IPS DF 4.7 (cell line): ENCODE measurements at regions not wholly inside any gene's neighbourhood (a gene's known extent, or its start where the extent isn't known, plus 50 kb on each side); places are given as distances from the start of the nearest gene placed in this dataset.

Experiments used
- DNase-seq: peaks from one replicate; pipeline ENCODE4 v3.0.0-alpha.2; 2013; ENCODE audit warnings: low spot score; ENCODE audit errors: extremely low read depth

- DNase-seq, result no peak
Observed at GRCh38 chr2:19238440-19239060, 119.9 kb downstream of the OSR1 start.

GRCh38 chr2:19235308-19235707, 123.1 kb downstream of the OSR1 start:
- DNase-seq, result no peak

GRCh38 chr2:19232312-19232711, 126.1 kb downstream of the OSR1 start:
- no peak for DNase-seq

- no peak for DNase-seq
Observed at GRCh38 chr2:19231625-19232024, 126.8 kb downstream of the OSR1 start.

DNA sequence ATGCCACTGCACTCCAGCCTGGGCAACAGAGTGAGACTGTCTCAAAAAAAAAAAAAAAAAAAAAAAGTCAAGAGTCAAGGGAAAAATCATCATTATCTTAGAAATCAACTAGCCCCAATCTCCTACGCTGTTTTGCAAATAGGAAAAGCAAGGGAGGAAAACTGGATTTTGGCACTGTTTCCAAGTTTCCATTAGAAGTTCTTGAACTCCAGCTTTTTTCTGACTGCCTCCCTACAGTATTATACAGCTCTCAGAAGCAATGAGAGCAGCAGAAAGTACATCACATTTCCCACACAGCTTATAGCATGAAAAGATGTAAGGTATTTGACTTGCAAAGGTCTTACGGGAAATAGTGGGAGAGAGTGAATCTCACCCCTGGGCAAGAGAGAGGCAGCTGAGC, 127.8 kb downstream of the OSR1 start:
- no peak for DNase-seq

- peak; percentile 41 for DNase-seq
Observed at GRCh38 chr2:19228715-19229114, 129.7 kb downstream of the OSR1 start.

DNA sequence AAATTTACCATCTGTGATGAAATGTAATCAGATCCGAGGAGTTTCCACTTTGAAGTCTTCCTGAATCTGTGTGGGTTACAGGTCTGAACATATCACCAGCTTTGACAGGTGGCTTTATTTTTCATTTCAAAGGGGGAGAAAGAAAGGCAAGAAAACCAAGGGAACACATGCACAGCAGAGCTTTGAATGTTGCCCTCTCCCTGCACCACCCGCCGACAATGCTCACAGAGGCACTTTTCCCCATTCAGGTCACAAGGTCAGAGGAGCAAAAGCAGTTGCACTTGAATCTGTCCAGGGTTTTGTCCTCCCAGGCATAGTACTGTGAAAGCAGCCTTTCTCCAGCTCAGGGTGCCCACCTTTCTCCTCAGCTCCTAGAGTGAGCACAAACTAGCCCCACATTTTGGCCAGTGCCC, 130.2 kb downstream of the OSR1 start:
- DNase-seq, result no peak

GRCh38 chr2:19226871-19227270, 131.6 kb downstream of the OSR1 start:
- DNase-seq, result no peak

GRCh38 chr2:19226386-19226785, 132.0 kb downstream of the OSR1 start:
- no peak for DNase-seq

DNA sequence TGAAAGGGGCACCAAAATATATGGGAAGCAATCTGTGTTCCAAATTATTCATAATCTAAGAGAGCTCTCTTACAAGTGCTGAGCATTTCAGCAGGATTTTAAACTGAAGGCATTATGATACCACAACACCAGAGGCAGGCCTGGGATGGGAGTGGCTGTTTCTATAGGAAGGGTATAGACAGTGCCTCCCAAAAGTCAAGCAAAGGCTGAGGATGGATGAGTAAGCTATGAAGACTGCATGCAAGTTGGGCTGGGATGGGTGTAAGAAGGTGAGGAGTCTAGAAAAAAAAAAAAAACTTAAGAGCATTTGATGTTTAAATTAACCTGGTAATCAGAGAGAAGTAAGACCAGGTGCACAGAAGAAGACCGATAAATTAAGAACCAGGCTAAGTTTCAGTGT, 132.5 kb downstream of the OSR1 start:
- DNase-seq, result no peak

DNA sequence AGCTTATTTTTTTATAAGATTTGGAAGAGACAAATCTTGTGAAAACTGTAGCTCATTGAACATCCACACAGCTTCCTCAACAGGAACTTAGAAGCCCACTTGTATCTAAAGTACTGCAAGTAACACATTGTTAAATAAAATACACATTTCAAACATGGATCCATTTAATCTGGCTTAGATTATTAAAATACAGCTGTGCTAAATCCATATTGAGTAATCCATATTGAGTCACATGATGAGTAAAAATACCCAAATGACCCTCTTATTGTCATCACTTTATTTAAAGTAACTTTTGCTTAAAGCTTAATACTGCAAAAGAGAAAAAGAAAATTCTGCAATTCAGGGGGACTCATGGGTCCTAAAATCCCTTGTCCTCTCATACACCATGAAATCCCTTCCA, 133.3 kb downstream of the OSR1 start:
- no peak for DNase-seq

- DNase-seq, result no peak
Observed at GRCh38 chr2:19224486-19224885, 133.9 kb downstream of the OSR1 start.

DNA sequence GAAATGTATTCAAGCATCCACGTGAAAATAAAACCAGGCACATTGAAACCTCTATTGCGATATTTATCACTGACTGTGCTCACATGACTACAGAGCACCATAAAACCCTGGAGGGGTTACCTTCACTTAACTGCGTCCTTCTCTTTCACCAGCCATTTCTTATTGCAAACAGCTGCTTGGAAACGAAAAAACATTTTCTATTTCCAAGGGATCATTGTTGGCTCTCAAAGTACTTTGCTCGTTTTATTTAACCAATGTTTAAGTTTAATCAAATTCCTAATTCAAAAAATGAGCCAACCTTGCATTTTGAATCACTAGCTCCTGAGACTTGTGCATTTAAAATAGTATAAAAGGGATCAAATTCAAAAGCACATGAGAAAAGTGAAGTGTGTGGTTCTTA, 134.4 kb downstream of the OSR1 start:
- no peak for DNase-seq

- DNase-seq, result no peak
Observed at GRCh38 chr2:19219060-19219459, 139.4 kb downstream of the OSR1 start.

GRCh38 chr2:19218166-19218565, 140.3 kb downstream of the OSR1 start:
- no peak for DNase-seq

- no peak for DNase-seq
Observed at GRCh38 chr2:19216676-19217602, 141.5 kb downstream of the OSR1 start.

- DNase-seq, result no peak
Observed at GRCh38 chr2:19216238-19216637, 142.2 kb downstream of the OSR1 start.

GRCh38 chr2:19214682-19215391, 143.6 kb downstream of the OSR1 start:
- DNase-seq, result no peak

DNA sequence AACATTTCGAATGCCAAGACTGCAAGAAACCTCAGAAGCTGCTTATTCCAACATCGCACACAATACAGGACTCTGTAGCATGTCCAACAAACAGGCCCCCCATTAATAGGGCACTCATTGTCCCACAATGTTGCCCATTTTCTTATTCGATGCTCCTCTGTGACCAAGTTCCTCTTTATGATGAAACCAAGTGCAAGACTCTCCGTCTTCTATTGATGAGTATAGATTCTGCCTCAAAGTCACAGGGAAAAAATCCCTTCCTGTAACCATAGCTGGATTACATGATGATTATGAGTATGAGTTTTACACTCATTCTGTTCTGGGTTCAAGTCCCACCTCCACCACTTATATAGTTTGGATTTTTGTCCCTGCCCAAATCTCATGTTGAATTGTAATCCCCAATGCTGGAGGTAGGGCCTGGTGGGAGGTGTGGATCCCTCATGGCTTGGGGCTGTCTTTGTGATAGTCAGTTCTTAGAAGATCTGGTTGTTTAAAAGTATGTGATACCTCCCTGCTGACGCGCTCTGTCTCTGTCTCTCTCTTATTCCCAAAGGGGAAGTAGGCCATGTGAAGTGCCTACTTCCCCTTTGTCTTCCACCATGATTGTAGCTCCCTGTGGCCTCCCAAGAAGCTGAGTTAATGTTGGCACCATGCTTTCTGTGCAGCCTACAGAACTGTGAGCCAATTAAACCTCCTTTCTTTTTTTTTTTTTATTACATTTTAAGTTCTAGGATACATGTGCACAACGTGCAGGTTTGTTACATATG, 148.7 kb downstream of the OSR1 start:
- DNase-seq, result no peak

DNA sequence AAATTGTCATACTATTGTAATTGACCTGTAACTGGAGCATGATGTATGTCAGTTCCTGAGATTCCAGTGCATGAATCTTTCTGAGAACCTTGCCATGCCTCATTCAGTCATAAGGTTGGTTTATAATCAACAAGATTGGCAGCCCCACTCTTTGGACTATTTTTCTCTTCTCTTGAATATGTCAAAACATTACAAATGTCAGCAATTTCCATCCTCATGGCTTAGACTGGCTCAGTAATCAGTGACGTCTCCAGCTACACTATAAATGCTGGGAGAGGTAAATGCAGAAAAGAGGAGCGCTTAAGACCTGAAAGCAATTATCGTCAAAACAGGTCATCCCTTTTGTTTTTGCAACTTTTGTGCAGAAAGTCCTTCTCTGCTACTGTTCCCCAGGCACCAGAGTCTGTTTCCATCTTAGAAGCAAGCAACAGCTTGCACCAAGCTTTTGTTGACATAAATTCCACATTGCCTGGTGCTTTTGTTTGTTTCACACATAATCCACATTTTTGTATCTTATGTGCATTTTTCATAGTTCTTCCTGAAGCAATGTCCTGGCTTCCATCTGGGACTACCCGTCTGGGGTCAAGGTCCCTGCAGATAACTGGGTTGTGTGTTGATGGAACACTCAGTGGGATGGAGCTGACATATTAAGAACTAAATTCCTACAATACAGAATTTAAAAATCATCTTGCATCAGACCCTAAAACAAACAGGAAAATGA, 149.8 kb downstream of the OSR1 start:
- no peak for DNase-seq

DNA sequence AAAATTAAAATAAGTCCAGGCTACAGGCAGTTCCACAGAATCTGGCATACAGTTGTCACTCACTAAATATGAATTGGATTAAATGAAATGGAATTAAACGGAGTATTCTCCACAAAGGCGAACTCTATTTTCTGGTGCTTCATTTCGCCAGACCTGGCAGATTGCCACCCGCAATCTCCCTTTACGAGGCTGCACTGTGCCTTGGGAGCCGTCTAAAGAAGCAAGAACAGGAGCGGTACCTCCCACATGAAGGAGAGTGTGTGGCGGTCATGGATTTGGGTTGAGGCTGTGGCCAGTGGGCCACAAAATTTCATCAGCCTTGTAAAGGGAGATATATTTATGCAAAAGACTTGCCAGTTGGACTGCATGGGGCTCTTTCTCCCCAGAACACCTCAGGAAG, 151.0 kb downstream of the OSR1 start:
- DNase-seq, result no peak
